Testis (tissue), 2 donors: ENCODE measurements at regions not wholly inside any gene's neighbourhood (a gene's known extent, or its start where the extent isn't known, plus 50 kb on each side); places are given as distances from the start of the nearest gene placed in this dataset.
"Not testable (repeated sequence)": the region's sequence is repeated elsewhere in the genome, so short reads cannot be mapped to it uniquely, and the experiment has no call there.

Experiments used
- DNase-seq: peaks from one replicate; pipeline ENCODE4 v3.0.0-alpha.2; 2019
- H3K27ac ChIP-seq, 2 donors: fragments of 200-600 bp; sonication (generic); one replicate each; pipeline ENCODE4 v1.5.1; 2019
- H3K27me3 ChIP-seq: fragments of 200-600 bp; sonication (generic); one replicate; pipeline ENCODE4 v1.5.1; 2019
- H3K36me3 ChIP-seq: fragments of 200-600 bp; sonication (generic); one replicate; pipeline ENCODE4 v1.5.1; 2017; ENCODE audit warnings: low read depth; ENCODE audit errors: missing control alignments
- H3K4me1 ChIP-seq: fragments of 200-600 bp; sonication (generic); one replicate; pipeline ENCODE4 v1.5.1; 2019
- H3K4me3 ChIP-seq, 2 donors: fragments of 200-600 bp; sonication (generic); one replicate each; pipeline ENCODE4 v1.5.1; 2017 to 2019
- H3K9me3 ChIP-seq: fragments of 200-600 bp; sonication (generic); one replicate; pipeline ENCODE4 v1.5.1; 2017
- POLR2A ChIP-seq: fragments of 450-650 bp; IDR thresholded peaks from one replicate; pipeline ENCODE4 v1.6.1; 2017; ENCODE audit warnings: antibody characterized with exemption, mild to moderate bottlenecking, moderate library complexity
- WGBS, 2 donors: methylation state at CpG; one replicate each; pipeline ENCODE4 v1.1.5; 2018; 5-methylcytosine and 5-hydroxymethylcytosine counted together
- intact Hi-C: fragments of 100-400 bp; cut with DNase I; formaldehyde crosslinking; loops from one replicate; pipeline ENCODE4 v1.15.1; 2023; ENCODE audit warnings: low total_unique reads
- TF ChIP-seq, protein P1 (sequence below), 3 experiments: fragments of 450-650 bp in 2 of 3; fragments of 200-600 bp in 1 of 3; sonication (generic) in 1 of 3; IDR thresholded peaks; one replicate each; pipeline ENCODE4 v1.5.1; 2016 to 2019; ENCODE audit warnings: antibody characterized with exemption in 3 of 3, mild to moderate bottlenecking in 2 of 3, moderate library complexity in 1 of 3

DNA sequence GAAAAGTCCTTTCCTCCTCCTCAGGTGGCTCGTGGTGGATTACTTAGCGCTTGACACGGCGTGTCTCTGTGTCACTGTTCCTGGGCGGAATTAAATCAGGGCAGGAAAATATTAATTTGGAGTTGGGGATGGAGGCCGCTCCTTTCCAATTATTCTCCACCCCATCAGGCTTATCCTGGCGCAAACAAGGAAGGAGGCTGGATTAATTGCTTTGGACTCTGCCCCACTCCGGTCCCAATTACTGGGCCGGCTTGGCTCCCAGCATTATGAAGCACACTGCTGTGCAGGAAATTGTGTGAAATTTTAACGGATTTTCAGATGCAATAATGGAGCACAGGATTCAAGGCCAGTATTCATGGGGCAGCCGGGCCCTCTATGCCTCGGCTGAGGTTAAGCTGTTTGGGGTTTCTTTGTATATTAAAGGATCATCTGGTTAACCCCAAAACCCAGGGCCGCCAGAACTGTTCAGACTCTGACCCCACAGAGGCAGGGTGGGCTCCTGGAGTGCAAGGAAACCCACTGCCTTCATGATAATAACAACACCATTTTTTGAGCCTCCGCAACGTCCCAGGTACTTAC lies 87.8 kb downstream of the MRM1 start:
- Histone ChIP-seq H3K9me3 (no peaks in the 10 kb centered on the region), H3K4me1 (no peaks in the 10 kb centered on the region), H3K36me3 (no peaks in the 10 kb centered on the region), H3K27me3 (no peaks in the 10 kb centered on the region), H3K27ac (no peak overlapping the region), H3K4me3 (no peak overlapping the region)
- TF ChIP-seq, protein P1, sequence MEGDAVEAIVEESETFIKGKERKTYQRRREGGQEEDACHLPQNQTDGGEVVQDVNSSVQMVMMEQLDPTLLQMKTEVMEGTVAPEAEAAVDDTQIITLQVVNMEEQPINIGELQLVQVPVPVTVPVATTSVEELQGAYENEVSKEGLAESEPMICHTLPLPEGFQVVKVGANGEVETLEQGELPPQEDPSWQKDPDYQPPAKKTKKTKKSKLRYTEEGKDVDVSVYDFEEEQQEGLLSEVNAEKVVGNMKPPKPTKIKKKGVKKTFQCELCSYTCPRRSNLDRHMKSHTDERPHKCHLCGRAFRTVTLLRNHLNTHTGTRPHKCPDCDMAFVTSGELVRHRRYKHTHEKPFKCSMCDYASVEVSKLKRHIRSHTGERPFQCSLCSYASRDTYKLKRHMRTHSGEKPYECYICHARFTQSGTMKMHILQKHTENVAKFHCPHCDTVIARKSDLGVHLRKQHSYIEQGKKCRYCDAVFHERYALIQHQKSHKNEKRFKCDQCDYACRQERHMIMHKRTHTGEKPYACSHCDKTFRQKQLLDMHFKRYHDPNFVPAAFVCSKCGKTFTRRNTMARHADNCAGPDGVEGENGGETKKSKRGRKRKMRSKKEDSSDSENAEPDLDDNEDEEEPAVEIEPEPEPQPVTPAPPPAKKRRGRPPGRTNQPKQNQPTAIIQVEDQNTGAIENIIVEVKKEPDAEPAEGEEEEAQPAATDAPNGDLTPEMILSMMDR (IDR thresholded peaks at IDR 0.05): no peak
- TF ChIP-seq POLR2A: no peak
- DNase-seq: no peak
- WGBS, 2 donors: 86 to 88% methylated on average over 15 of the region's 15 CpGs
- intact Hi-C loops: no loop called here

- no peak for TF ChIP-seq POLR2A
- TF ChIP-seq, protein P1 (IDR thresholded peaks at IDR 0.05): no peak
- intact Hi-C loops: no loop called here
- Histone ChIP-seq H3K9me3 (no peaks in the 10 kb centered on the region), H3K27me3 (no peaks in the 10 kb centered on the region), H3K36me3 (no peaks in the 10 kb centered on the region), H3K4me1 (no peaks in the 10 kb centered on the region), H3K4me3 (no peak overlapping the region), H3K27ac (no peak overlapping the region)
- 83 to 92% methylated on average over 4 of the region's 4 CpGs for WGBS, 2 donors
- DNase-seq: no peak
These were observed 88.8 kb downstream of the MRM1 start for GRCh38 chr17:36690190-36690589.

- WGBS, 2 donors: 88 to 90% methylated on average over 3 of the region's 3 CpGs
- no peak for DNase-seq
- H3K4me3 ChIP-seq: no peak overlapping the region
- intact Hi-C loops: no loop called here
- H3K36me3 ChIP-seq: no peaks in the 10 kb centered on the region
- no peak for TF ChIP-seq POLR2A
- TF ChIP-seq, protein P1 (IDR thresholded peaks at IDR 0.05): no peak
- no peaks in the 10 kb centered on the region for H3K27me3 ChIP-seq
- H3K4me1 ChIP-seq: no peaks in the 10 kb centered on the region
- no peaks in the 10 kb centered on the region for H3K9me3 ChIP-seq
- H3K27ac ChIP-seq: no peak overlapping the region
These were observed 90.2 kb downstream of the MRM1 start for GRCh38 chr17:36691606-36692005.

DNA sequence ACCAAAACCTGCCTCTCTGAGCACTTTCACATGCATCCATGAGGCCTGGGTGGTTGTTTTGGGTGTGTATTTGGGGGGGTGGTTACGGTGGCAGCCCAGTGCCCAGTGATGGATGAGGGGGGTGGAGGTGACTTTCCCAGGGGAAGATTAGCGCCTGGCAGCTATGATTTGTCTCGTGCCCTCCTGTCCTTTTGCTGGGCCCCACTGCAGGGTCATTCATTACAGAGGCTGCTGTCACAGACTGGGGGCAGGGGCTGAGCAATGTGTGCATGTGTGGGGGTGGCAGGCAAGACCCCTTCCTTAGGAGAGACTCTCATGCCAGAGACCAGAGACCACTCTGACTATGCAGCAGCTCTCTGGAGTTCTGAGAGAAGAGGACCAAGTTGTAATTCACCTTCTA lies 93.7 kb downstream of the MRM1 start:
- WGBS, 2 donors: 40 to 54% methylated on average over 3 of the region's 3 CpGs
- Histone ChIP-seq H3K9me3 (no peaks in the 10 kb centered on the region), H3K4me3 (no peak overlapping the region), H3K4me1 (no peaks in the 10 kb centered on the region), H3K27me3 (no peaks in the 10 kb centered on the region), H3K27ac (no peak overlapping the region), H3K36me3 (no peaks in the 10 kb centered on the region)
- TF ChIP-seq, protein P1 (IDR thresholded peaks at IDR 0.05): no peak
- no peak for TF ChIP-seq POLR2A
- intact Hi-C loops: no loop called here
- no peak for DNase-seq

- 89 to 91% methylated on average over 6 of the region's 6 CpGs for WGBS, 2 donors
- intact Hi-C loops, H3K4me1 ChIP-seq, H3K9me3 ChIP-seq, H3K4me3 ChIP-seq, H3K27me3 ChIP-seq, DNase-seq, H3K36me3 ChIP-seq, H3K27ac ChIP-seq: not testable (repeated sequence)
These were observed 94.3 kb downstream of the MRM1 start for GRCh38 chr17:36695710-36696109.
